ENCODE measurements at regions not wholly inside any gene's neighbourhood (a gene's known extent, or its start where the extent isn't known, plus 50 kb on each side); places are given as distances from the start of the nearest gene placed in this dataset.

DNA sequence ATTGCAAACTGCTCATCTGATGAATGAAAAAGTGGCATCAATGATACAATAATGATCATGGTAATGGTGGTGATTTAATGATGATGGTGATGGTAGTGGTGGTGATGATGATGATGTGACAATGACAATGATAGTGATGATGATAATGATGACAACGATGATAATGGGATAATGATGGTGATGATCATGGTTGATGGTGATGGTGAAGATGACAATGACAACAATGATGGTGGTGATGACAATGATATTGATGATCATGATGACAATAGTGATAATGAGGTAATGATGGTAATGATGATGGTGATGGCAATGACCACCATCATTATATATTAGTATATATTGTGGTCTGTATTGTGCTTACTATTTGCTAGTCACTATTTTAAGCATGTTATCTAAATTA lies 474.3 kb downstream of the TBC1D22A start:
- TF ChIP-seq, protein P1, sequence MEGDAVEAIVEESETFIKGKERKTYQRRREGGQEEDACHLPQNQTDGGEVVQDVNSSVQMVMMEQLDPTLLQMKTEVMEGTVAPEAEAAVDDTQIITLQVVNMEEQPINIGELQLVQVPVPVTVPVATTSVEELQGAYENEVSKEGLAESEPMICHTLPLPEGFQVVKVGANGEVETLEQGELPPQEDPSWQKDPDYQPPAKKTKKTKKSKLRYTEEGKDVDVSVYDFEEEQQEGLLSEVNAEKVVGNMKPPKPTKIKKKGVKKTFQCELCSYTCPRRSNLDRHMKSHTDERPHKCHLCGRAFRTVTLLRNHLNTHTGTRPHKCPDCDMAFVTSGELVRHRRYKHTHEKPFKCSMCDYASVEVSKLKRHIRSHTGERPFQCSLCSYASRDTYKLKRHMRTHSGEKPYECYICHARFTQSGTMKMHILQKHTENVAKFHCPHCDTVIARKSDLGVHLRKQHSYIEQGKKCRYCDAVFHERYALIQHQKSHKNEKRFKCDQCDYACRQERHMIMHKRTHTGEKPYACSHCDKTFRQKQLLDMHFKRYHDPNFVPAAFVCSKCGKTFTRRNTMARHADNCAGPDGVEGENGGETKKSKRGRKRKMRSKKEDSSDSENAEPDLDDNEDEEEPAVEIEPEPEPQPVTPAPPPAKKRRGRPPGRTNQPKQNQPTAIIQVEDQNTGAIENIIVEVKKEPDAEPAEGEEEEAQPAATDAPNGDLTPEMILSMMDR (conservative IDR thresholded peaks at IDR 0.05; ENCODE audit: low read depth in 2 of 2), result no peak
- TF ChIP-seq POLR2AphosphoS5 (IDR thresholded peaks at IDR 0.05; ENCODE audit: low read depth) (no peak), EZH2phosphoT487 (IDR thresholded peaks at IDR 0.05; ENCODE audit: unreplicated experiment) (no peak), EZH2 (IDR thresholded peaks at IDR 0.05; ENCODE audit: low read depth, unreplicated experiment) (no peak), ZNF114 (CRISPR knock-in tag; IDR thresholded peaks at IDR 0.05) (no peak), JUNB (IDR thresholded peaks at IDR 0.05; ENCODE audit: unreplicated experiment) (no peak), ZNF331 (CRISPR knock-in tag; IDR thresholded peaks at IDR 0.05; ENCODE audit: low read depth) (no peak), STAT1 (IDR thresholded peaks at IDR 0.05; ENCODE audit: unreplicated experiment) (no peak), NANOG (IDR thresholded peaks at IDR 0.05; ENCODE audit: borderline replicate concordance) (no peak), CREB1 (CRISPR knock-in tag; IDR thresholded peaks at IDR 0.05; ENCODE audit: low read depth) (no peak), ZNF462 (CRISPR knock-in tag; IDR thresholded peaks at IDR 0.05) (no peak)
- TF ChIP-seq, protein P2, sequence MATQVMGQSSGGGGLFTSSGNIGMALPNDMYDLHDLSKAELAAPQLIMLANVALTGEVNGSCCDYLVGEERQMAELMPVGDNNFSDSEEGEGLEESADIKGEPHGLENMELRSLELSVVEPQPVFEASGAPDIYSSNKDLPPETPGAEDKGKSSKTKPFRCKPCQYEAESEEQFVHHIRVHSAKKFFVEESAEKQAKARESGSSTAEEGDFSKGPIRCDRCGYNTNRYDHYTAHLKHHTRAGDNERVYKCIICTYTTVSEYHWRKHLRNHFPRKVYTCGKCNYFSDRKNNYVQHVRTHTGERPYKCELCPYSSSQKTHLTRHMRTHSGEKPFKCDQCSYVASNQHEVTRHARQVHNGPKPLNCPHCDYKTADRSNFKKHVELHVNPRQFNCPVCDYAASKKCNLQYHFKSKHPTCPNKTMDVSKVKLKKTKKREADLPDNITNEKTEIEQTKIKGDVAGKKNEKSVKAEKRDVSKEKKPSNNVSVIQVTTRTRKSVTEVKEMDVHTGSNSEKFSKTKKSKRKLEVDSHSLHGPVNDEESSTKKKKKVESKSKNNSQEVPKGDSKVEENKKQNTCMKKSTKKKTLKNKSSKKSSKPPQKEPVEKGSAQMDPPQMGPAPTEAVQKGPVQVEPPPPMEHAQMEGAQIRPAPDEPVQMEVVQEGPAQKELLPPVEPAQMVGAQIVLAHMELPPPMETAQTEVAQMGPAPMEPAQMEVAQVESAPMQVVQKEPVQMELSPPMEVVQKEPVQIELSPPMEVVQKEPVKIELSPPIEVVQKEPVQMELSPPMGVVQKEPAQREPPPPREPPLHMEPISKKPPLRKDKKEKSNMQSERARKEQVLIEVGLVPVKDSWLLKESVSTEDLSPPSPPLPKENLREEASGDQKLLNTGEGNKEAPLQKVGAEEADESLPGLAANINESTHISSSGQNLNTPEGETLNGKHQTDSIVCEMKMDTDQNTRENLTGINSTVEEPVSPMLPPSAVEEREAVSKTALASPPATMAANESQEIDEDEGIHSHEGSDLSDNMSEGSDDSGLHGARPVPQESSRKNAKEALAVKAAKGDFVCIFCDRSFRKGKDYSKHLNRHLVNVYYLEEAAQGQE (IDR thresholded peaks at IDR 0.05; ENCODE audit: unreplicated experiment), result no peak
- TF ChIP-seq, protein P3, sequence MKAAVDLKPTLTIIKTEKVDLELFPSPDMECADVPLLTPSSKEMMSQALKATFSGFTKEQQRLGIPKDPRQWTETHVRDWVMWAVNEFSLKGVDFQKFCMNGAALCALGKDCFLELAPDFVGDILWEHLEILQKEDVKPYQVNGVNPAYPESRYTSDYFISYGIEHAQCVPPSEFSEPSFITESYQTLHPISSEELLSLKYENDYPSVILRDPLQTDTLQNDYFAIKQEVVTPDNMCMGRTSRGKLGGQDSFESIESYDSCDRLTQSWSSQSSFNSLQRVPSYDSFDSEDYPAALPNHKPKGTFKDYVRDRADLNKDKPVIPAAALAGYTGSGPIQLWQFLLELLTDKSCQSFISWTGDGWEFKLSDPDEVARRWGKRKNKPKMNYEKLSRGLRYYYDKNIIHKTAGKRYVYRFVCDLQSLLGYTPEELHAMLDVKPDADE (IDR thresholded peaks at IDR 0.05), result no peak

Data from GM23338 (cell line).